ENCODE measurements at regions not wholly inside any gene's neighbourhood (a gene's known extent, or its start where the extent isn't known, plus 50 kb on each side); places are given as distances from the start of the nearest gene placed in this dataset.

GRCh38 chr11:109093354-109093753 is 328.6 kb upstream of the C11orf87 start:
- DNase-seq: no peak
- ChIA-PET POLR2A (no interaction called here), CTCF (no interaction called here)
- no peaks in the 10 kb centered on the region for H3K27me3 ChIP-seq (replicated peaks in 2 of 5; ENCODE audit: control insufficient read depth in 4 of 5, insufficient read depth in 5 of 5, low read length in 4 of 5)
- no peaks in the 10 kb centered on the region for H3K36me3 ChIP-seq (ENCODE audit: control insufficient read depth in 4 of 4, insufficient read depth in 4 of 4, low read length in 3 of 4)
- no CpG with 5 or more reads among the region's 1 CpG for WGBS (ENCODE audit: insufficient coverage)
- H3K27ac ChIP-seq (ENCODE audit: insufficient read depth in 1 of 2, low read depth in 1 of 2, low read length in 2 of 2, poor library complexity in 1 of 2, severe bottlenecking in 2 of 2): no peak overlapping the region
- no peak overlapping the region for H3K4me3 ChIP-seq (ENCODE audit: control insufficient read depth in 1 of 7, extremely low read depth in 1 of 7, insufficient read depth in 4 of 7, low read depth in 2 of 7, low read length in 6 of 7)
- no peaks in the 10 kb centered on the region for H3K4me1 ChIP-seq (ENCODE audit: control extremely low read depth in 1 of 4, control insufficient read depth in 4 of 4, insufficient read depth in 4 of 4, low read length in 3 of 4)
- no peaks in the 10 kb centered on the region for H3K9me3 ChIP-seq (ENCODE audit: control extremely low read depth in 1 of 5, control insufficient read depth in 4 of 5, insufficient read depth in 2 of 5, low read depth in 1 of 5, low read length in 4 of 5)

GRCh38 chr11:109096266-109096665 is 325.7 kb upstream of the C11orf87 start:
- ChIA-PET CTCF (no interaction called here), POLR2A (no interaction called here)
- DNase-seq: no peak
- Histone ChIP-seq H3K9me3 (ENCODE audit: control extremely low read depth in 1 of 5, control insufficient read depth in 4 of 5, insufficient read depth in 2 of 5, low read depth in 1 of 5, low read length in 4 of 5) (no peaks in the 10 kb centered on the region), H3K27me3 (replicated peaks in 2 of 5; ENCODE audit: control insufficient read depth in 4 of 5, insufficient read depth in 5 of 5, low read length in 4 of 5) (no peaks in the 10 kb centered on the region), H3K4me3 (ENCODE audit: control insufficient read depth in 1 of 7, extremely low read depth in 1 of 7, insufficient read depth in 4 of 7, low read depth in 2 of 7, low read length in 6 of 7) (no peak overlapping the region), H3K4me1 (ENCODE audit: control extremely low read depth in 1 of 4, control insufficient read depth in 4 of 4, insufficient read depth in 4 of 4, low read length in 3 of 4) (no peaks in the 10 kb centered on the region), H3K27ac (ENCODE audit: insufficient read depth in 1 of 2, low read depth in 1 of 2, low read length in 2 of 2, poor library complexity in 1 of 2, severe bottlenecking in 2 of 2) (no peak overlapping the region), H3K36me3 (ENCODE audit: control insufficient read depth in 4 of 4, insufficient read depth in 4 of 4, low read length in 3 of 4) (no peaks in the 10 kb centered on the region)
- 100% methylated on average over 2 of the region's 3 CpGs for WGBS (ENCODE audit: insufficient coverage)

GRCh38 chr11:109106151-109106906 is 315.7 kb upstream of the C11orf87 start:
- Histone ChIP-seq H3K9me3 (ENCODE audit: control extremely low read depth in 1 of 5, control insufficient read depth in 4 of 5, insufficient read depth in 2 of 5, low read depth in 1 of 5, low read length in 4 of 5) (no peaks in the 10 kb centered on the region), H3K27ac (ENCODE audit: insufficient read depth in 1 of 2, low read depth in 1 of 2, low read length in 2 of 2, poor library complexity in 1 of 2, severe bottlenecking in 2 of 2) (no peak overlapping the region), H3K4me3 (ENCODE audit: control insufficient read depth in 1 of 7, extremely low read depth in 1 of 7, insufficient read depth in 4 of 7, low read depth in 2 of 7, low read length in 6 of 7) (no peak overlapping the region), H3K27me3 (replicated peaks in 2 of 5; ENCODE audit: control insufficient read depth in 4 of 5, insufficient read depth in 5 of 5, low read length in 4 of 5) (no peaks in the 10 kb centered on the region), H3K4me1 (ENCODE audit: control extremely low read depth in 1 of 4, control insufficient read depth in 4 of 4, insufficient read depth in 4 of 4, low read length in 3 of 4) (peaks cover 0 to 15% (median 2%) of the 10 kb centered on the region in 4 experiments), H3K36me3 (ENCODE audit: control insufficient read depth in 4 of 4, insufficient read depth in 4 of 4, low read length in 3 of 4) (no peaks in the 10 kb centered on the region)
- 100% methylated on average over 7 of the region's 8 CpGs for WGBS (ENCODE audit: insufficient coverage)
- CTCF ChIA-PET: no interaction called here
- DNase-seq: no peak
- POLR2A ChIA-PET: no interaction called here

GRCh38 chr11:109109150-109109549 is 312.8 kb upstream of the C11orf87 start:
- no peaks in the 10 kb centered on the region for H3K36me3 ChIP-seq (ENCODE audit: control insufficient read depth in 4 of 4, insufficient read depth in 4 of 4, low read length in 3 of 4)
- H3K27ac ChIP-seq (ENCODE audit: insufficient read depth in 1 of 2, low read depth in 1 of 2, low read length in 2 of 2, poor library complexity in 1 of 2, severe bottlenecking in 2 of 2): no peak overlapping the region
- H3K27me3 ChIP-seq (replicated peaks in 2 of 5; ENCODE audit: control insufficient read depth in 4 of 5, insufficient read depth in 5 of 5, low read length in 4 of 5): no peaks in the 10 kb centered on the region
- POLR2A ChIA-PET: no interaction called here
- peaks cover 0 to 31% (median 6%) of the 10 kb centered on the region in 4 experiments for H3K4me1 ChIP-seq (ENCODE audit: control extremely low read depth in 1 of 4, control insufficient read depth in 4 of 4, insufficient read depth in 4 of 4, low read length in 3 of 4)
- no CpG with 5 or more reads among the region's 3 CpGs for WGBS (ENCODE audit: insufficient coverage)
- CTCF ChIA-PET: no interaction called here
- no peaks in the 10 kb centered on the region for H3K9me3 ChIP-seq (ENCODE audit: control extremely low read depth in 1 of 5, control insufficient read depth in 4 of 5, insufficient read depth in 2 of 5, low read depth in 1 of 5, low read length in 4 of 5)
- no peak for DNase-seq
- no peak overlapping the region for H3K4me3 ChIP-seq (ENCODE audit: control insufficient read depth in 1 of 7, extremely low read depth in 1 of 7, insufficient read depth in 4 of 7, low read depth in 2 of 7, low read length in 6 of 7)

GRCh38 chr11:109109571-109110315 is 312.2 kb upstream of the C11orf87 start:
- Histone ChIP-seq H3K9me3 (ENCODE audit: control extremely low read depth in 1 of 5, control insufficient read depth in 4 of 5, insufficient read depth in 2 of 5, low read depth in 1 of 5, low read length in 4 of 5) (no peaks in the 10 kb centered on the region), H3K4me3 (ENCODE audit: control insufficient read depth in 1 of 7, extremely low read depth in 1 of 7, insufficient read depth in 4 of 7, low read depth in 2 of 7, low read length in 6 of 7) (peak overlapping the region in 1 of 7 experiments; percentile 2), H3K36me3 (ENCODE audit: control insufficient read depth in 4 of 4, insufficient read depth in 4 of 4, low read length in 3 of 4) (no peaks in the 10 kb centered on the region), H3K4me1 (ENCODE audit: control extremely low read depth in 1 of 4, control insufficient read depth in 4 of 4, insufficient read depth in 4 of 4, low read length in 3 of 4) (peaks cover 0 to 31% (median 6%) of the 10 kb centered on the region in 4 experiments), H3K27me3 (replicated peaks in 2 of 5; ENCODE audit: control insufficient read depth in 4 of 5, insufficient read depth in 5 of 5, low read length in 4 of 5) (no peaks in the 10 kb centered on the region), H3K27ac (ENCODE audit: insufficient read depth in 1 of 2, low read depth in 1 of 2, low read length in 2 of 2, poor library complexity in 1 of 2, severe bottlenecking in 2 of 2) (no peak overlapping the region)
- no CpG with 5 or more reads among the region's 5 CpGs for WGBS (ENCODE audit: insufficient coverage)
- DNase-seq: peak in 2 of 3 donors; percentile 68 to 80
- POLR2A ChIA-PET: no interaction called here
- CTCF ChIA-PET: no interaction called here

- Histone ChIP-seq H3K9me3 (ENCODE audit: control extremely low read depth in 1 of 5, control insufficient read depth in 4 of 5, insufficient read depth in 2 of 5, low read depth in 1 of 5, low read length in 4 of 5) (no peaks in the 10 kb centered on the region), H3K36me3 (ENCODE audit: control insufficient read depth in 4 of 4, insufficient read depth in 4 of 4, low read length in 3 of 4) (no peaks in the 10 kb centered on the region), H3K4me3 (ENCODE audit: control insufficient read depth in 1 of 7, extremely low read depth in 1 of 7, insufficient read depth in 4 of 7, low read depth in 2 of 7, low read length in 6 of 7) (no peak overlapping the region), H3K4me1 (ENCODE audit: control extremely low read depth in 1 of 4, control insufficient read depth in 4 of 4, insufficient read depth in 4 of 4, low read length in 3 of 4) (peaks cover 0 to 31% (median 6%) of the 10 kb centered on the region in 4 experiments), H3K27ac (ENCODE audit: insufficient read depth in 1 of 2, low read depth in 1 of 2, low read length in 2 of 2, poor library complexity in 1 of 2, severe bottlenecking in 2 of 2) (no peak overlapping the region), H3K27me3 (replicated peaks in 2 of 5; ENCODE audit: control insufficient read depth in 4 of 5, insufficient read depth in 5 of 5, low read length in 4 of 5) (no peaks in the 10 kb centered on the region)
- POLR2A ChIA-PET: no interaction called here
- CTCF ChIA-PET: interaction anchor here (1.4 kb wide), 1 partner anchor 9 kb away, joined by 6 read pairs; no protein-coding TSS in a partner anchor
- peak in 2 of 3 donors; percentile 7 to 29 for DNase-seq
- no CpG with 5 or more reads among the region's 2 CpGs for WGBS (ENCODE audit: insufficient coverage)
Measured at GRCh38 chr11:109112261-109112660, 309.7 kb upstream of the C11orf87 start.

- ChIA-PET CTCF (interaction anchor here (1.4 kb wide), 1 partner anchor 9 kb away, joined by 6 read pairs; no protein-coding TSS in a partner anchor), POLR2A (no interaction called here)
- Histone ChIP-seq H3K27me3 (replicated peaks in 2 of 5; ENCODE audit: control insufficient read depth in 4 of 5, insufficient read depth in 5 of 5, low read length in 4 of 5) (no peaks in the 10 kb centered on the region), H3K9me3 (ENCODE audit: control extremely low read depth in 1 of 5, control insufficient read depth in 4 of 5, insufficient read depth in 2 of 5, low read depth in 1 of 5, low read length in 4 of 5) (no peaks in the 10 kb centered on the region), H3K36me3 (ENCODE audit: control insufficient read depth in 4 of 4, insufficient read depth in 4 of 4, low read length in 3 of 4) (no peaks in the 10 kb centered on the region), H3K4me1 (ENCODE audit: control extremely low read depth in 1 of 4, control insufficient read depth in 4 of 4, insufficient read depth in 4 of 4, low read length in 3 of 4) (peaks cover 0 to 31% (median 6%) of the 10 kb centered on the region in 4 experiments), H3K4me3 (ENCODE audit: control insufficient read depth in 1 of 7, extremely low read depth in 1 of 7, insufficient read depth in 4 of 7, low read depth in 2 of 7, low read length in 6 of 7) (peak overlapping the region in 1 of 7 experiments; percentile 20), H3K27ac (ENCODE audit: insufficient read depth in 1 of 2, low read depth in 1 of 2, low read length in 2 of 2, poor library complexity in 1 of 2, severe bottlenecking in 2 of 2) (no peak overlapping the region)
- 9% methylated on average over 6 of the region's 7 CpGs for WGBS (ENCODE audit: insufficient coverage)
- peak in 2 of 3 donors; percentile 54 to 64 for DNase-seq
Measured at GRCh38 chr11:109112821-109113280, 309.1 kb upstream of the C11orf87 start.
